ENCODE measurements at regions not wholly inside any gene's neighbourhood (a gene's known extent, or its start where the extent isn't known, plus 50 kb on each side); places are given as distances from the start of the nearest gene placed in this dataset.
A peak's percentile ranks its signal among the peaks of the same experiment; 100 is the strongest.
"Not testable (repeated sequence)": the region's sequence is repeated elsewhere in the genome, so short reads cannot be mapped to it uniquely, and the experiment has no call there.

GRCh38 chr4:4030509-4030908 lies 196.2 kb downstream of the OTOP1 start:
- CTCF ChIA-PET (ENCODE audit: low intra/inter-chr PET ratio); H2AFZ ChIP-seq (ENCODE audit: low read depth, low read length); in situ Hi-C loops (cut with MboI); intact Hi-C loops (cut with micrococcal nuclease); H3K27me3 ChIP-seq (ENCODE audit: control insufficient read depth in 2 of 2, insufficient read depth in 2 of 2, low read length in 2 of 2); H3K36me3 ChIP-seq (ENCODE audit: control insufficient read depth, insufficient read depth, low read length); H4K20me1 ChIP-seq (replicated peaks; ENCODE audit: control insufficient read depth, insufficient read depth, low read length); H3K9me1 ChIP-seq (ENCODE audit: control insufficient read depth, insufficient read depth, low read length); H3K79me2 ChIP-seq (ENCODE audit: control insufficient read depth, insufficient read depth, low read length); BruUV-seq (replicated peaks); ATAC-seq; H3K9ac ChIP-seq (ENCODE audit: insufficient read depth in 1 of 2, low read depth in 2 of 2, low read length in 2 of 2); DNase-seq (ENCODE audit: extremely low read depth in 1 of 4, low spot score in 3 of 4); H3K9me3 ChIP-seq (replicated peaks; ENCODE audit: control insufficient read depth, insufficient read depth, low read depth, low read length); H3K4me3 ChIP-seq; FAIRE-seq; POLR2A ChIA-PET; H3K27ac ChIP-seq (ENCODE audit: extremely low read depth, low read depth, low read length); TF ChIP-seq TEAD4 (CRISPR knock-in tag; IDR thresholded peaks at IDR 0.05; ENCODE audit: borderline replicate concordance): not testable (repeated sequence)
- 4% methylated on average over 9 of the region's 9 CpGs for WGBS (ENCODE audit: insufficient coverage, low coverage, missing lambda C conversion rate)
- H3K4me1 ChIP-seq (replicated peaks in 1 of 2; ENCODE audit: control insufficient read depth in 2 of 2, insufficient read depth in 2 of 2, low read length in 2 of 2) = peaks cover 0 to 29% of the 10 kb centered on the region in 2 experiments; a peak in 2 of 5 replicates
- H3K4me2 ChIP-seq (ENCODE audit: insufficient read depth, low read length) = 0 out of 2 replicates have a peak overlapping the region, but pooled peaks have one; percentile 14
- TF ChIP-seq ZNF584 (CRISPR knock-in tag; IDR thresholded peaks at IDR 0.05; ENCODE audit: low read depth) = peak; percentile 93
- TF ChIP-seq TEAD1 (CRISPR knock-in tag; IDR thresholded peaks at IDR 0.05) = peak in 1 of 2 experiments; percentile 73; a peak in 2 of 4 replicates
- TF ChIP-seq ZNF311 (CRISPR knock-in tag; IDR thresholded peaks at IDR 0.05) = peak; percentile 97
- TF ChIP-seq ATF4 (CRISPR knock-in tag; IDR thresholded peaks at IDR 0.05) = 0 out of 2 replicates have a peak, but pooled peaks have one; percentile 55
- TF ChIP-seq TEAD4 (IDR thresholded peaks at IDR 0.05; ENCODE audit: low read length) = peak; percentile 67; the same call in 1 of the 2 replicates
- peak; percentile 55 for TF ChIP-seq ZNF134 (CRISPR knock-in tag; conservative IDR thresholded peaks at IDR 0.05)
- TF ChIP-seq SMAD4 (CRISPR knock-in tag; conservative IDR thresholded peaks at IDR 0.05) = peak; percentile 90
- TF ChIP-seq DMBX1 (CRISPR knock-in tag; IDR thresholded peaks at IDR 0.05; ENCODE audit: borderline replicate concordance) = peak; percentile 96
- 0 out of 2 replicates have a peak, but pooled peaks have one; percentile 44 for TF ChIP-seq SMAD3 (CRISPR knock-in tag; conservative IDR thresholded peaks at IDR 0.05)
- TF ChIP-seq SMARCA4 (IDR thresholded peaks at IDR 0.05) = peak; percentile 42; the same call in 1 of the 2 replicates
- 0 out of 2 replicates have a peak, but pooled peaks have one; percentile 3 for TF ChIP-seq TFE3 (CRISPR knock-in tag; IDR thresholded peaks at IDR 0.05)
- TF ChIP-seq EP300 (IDR thresholded peaks at IDR 0.05; ENCODE audit: low read length) = peak; percentile 38; the same call in 1 of the 2 replicates
- TF ChIP-seq NCOA2 (IDR thresholded peaks at IDR 0.05; ENCODE audit: partially characterized antibody in 2 of 2) = peak in 1 of 2 experiments; percentile 57
- TF ChIP-seq ZNF175 (CRISPR knock-in tag; IDR thresholded peaks at IDR 0.05; ENCODE audit: low read depth) = peak; percentile 85
- TF ChIP-seq THRB (CRISPR knock-in tag; conservative IDR thresholded peaks at IDR 0.05) = 0 out of 2 replicates have a peak, but pooled peaks have one; percentile 67
- peak in 1 of 2 experiments; percentile 49; a peak in 2 of 4 replicates for TF ChIP-seq MAZ (CRISPR knock-in tag; conservative IDR thresholded peaks at IDR 0.05 in 1 of 2, IDR thresholded peaks at IDR 0.05 in 1 of 2)

Data from K562 (cell line).